ENCODE measurements at regions not wholly inside any gene's neighbourhood (a gene's known extent, or its start where the extent isn't known, plus 50 kb on each side); places are given as distances from the start of the nearest gene placed in this dataset.
A peak's percentile ranks its signal among the peaks of the same experiment; 100 is the strongest.

- intact Hi-C loops (cut with DNase I): no loop called here
- ATAC-seq (ENCODE audit: poor library complexity) (no peak), DNase-seq (no peak)
These were observed 134.2 kb downstream of the RWDD3 start for GRCh38 chr1:95368178-95368577.

- ATAC-seq (ENCODE audit: poor library complexity) (no peak), DNase-seq (no peak)
- intact Hi-C loops (cut with DNase I): no loop called here
These were observed 136.1 kb downstream of the RWDD3 start for GRCh38 chr1:95369985-95370690.

DNA sequence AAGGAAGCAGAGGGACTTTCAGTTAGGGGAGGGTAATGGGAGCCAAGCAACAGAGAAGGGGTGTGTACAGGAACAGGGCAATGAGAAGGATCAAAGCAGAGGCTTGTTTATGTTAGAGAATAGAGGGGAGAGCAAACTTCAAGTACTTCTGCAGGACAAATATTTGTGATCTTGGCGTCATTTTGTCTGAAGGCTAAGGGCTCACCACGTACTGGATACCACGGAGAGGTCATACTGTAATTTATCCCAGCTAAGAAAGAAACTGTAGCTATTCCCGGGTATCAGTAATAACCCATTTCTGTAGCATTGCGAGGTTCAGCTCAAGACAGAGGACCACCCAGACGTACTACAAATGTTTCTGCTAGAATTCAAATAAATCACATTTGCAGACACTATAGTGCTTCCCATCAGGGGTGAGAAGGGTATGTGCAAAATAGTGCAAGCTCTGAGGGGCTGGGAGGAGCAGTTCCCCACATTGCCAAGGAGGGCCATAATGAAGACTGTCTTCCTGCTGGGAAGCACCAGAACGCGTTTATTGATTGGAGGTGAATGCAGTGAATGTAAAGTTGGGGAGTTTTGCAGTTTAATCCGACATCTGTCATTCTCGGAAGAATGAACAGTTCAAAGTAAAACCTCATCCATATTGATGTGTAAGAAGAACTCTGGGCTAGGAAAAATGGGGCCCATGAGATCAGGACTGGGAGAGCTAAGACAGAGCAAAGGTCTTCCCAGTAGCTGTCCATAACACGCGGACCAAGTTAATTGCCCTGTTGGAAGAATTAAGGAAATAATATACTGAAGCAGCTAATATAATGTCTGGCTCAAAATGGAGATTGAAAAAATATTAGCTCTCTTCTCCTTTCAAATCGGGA is 136.9 kb downstream of the RWDD3 start:
- intact Hi-C loops (cut with DNase I): no loop called here
- ATAC-seq (ENCODE audit: poor library complexity) (no peak), DNase-seq (no peak)

DNA sequence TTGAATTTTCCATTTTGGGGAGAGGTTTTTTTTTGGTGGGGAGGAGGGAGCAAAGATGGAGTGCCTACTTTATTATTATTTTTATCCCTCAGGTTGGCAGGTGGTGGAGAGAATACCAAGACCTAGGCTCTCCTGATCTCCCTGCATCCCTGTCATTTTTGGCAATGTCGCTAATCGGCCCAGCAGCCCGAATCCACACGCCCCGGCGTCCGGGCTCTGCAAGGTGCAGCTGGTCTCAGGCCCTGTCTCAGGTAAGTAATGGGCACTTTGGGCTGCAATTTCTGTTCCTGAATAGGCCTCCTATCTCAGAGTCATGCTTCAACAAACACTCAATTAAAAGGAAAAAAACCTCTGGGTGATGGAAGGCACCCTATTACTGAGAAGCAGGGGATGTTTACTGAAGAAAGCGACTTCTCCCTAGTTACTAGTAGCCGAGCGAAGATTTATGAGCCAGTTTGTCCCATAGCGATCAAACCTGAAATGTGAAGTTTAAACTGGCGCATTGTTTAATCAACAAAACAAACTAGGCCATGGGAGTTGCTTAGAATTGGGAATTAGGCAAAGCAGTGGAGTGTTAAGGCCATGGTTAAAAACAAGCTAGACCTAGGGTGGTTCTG is 137.8 kb downstream of the RWDD3 start:
- intact Hi-C loops (cut with DNase I): no loop called here
- DNase-seq: no peak
- no peak for ATAC-seq (ENCODE audit: poor library complexity)

GRCh38 chr1:95375174-95375573 is 141.2 kb downstream of the RWDD3 start:
- intact Hi-C loops (cut with DNase I): no loop called here

GRCh38 chr1:95380909-95381308 is 146.9 kb downstream of the RWDD3 start:
- DNase-seq (no peak), ATAC-seq (ENCODE audit: poor library complexity) (no peak)
- intact Hi-C loops (cut with DNase I): no loop called here

More at GRCh38 chr1:95375174-95375573, 141.2 kb downstream of the RWDD3 start:
- DNase-seq (no peak), ATAC-seq (ENCODE audit: poor library complexity) (no peak)

- DNase-seq: no peak
- ATAC-seq (ENCODE audit: poor library complexity): no peak
- intact Hi-C loops (cut with DNase I): no loop called here
These were observed 148.2 kb downstream of the RWDD3 start for GRCh38 chr1:95382000-95382786.

DNA sequence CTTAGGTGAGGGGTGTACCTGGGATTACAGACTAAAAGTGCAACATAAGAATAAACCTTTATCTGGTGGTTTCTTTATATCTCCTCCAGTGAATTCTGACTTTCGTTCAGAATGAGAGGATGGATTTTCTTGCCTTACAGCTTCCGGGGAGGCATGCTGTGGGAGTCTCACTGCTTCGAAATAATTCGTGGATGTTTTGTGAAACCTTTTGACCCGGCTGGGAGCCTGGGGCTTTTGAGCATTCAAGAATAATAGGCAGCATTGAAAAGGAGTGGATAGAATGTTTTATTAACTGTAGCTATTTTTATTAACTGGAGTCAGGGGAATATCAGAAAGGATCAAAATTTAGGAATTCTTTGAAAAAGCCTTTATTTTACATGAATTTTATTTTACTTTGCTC is 149.1 kb downstream of the RWDD3 start:
- ATAC-seq (ENCODE audit: poor library complexity) (no peak), DNase-seq (no peak)
- intact Hi-C loops (cut with DNase I): no loop called here

DNA sequence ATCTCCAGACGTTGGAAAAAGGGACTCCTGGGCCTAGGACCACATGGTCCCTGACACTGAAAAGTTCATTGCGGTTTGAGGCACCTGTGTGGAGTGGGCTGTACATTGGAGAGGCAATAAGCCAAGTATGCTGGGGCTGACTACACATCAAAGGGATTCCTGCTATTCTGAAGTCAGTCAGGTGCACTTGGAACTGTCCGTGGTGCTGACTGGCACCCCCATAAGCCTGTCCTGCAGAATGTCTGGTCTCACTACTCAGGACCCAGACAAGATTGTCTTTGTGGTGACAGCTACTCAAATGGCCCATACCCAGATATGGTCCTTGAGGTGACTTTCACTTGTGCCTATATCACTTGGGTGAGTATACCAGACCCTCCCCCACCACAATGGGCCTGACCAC is 150.6 kb downstream of the RWDD3 start:
- DNase-seq (peak; percentile 39), ATAC-seq (ENCODE audit: poor library complexity) (no peak)

DNA sequence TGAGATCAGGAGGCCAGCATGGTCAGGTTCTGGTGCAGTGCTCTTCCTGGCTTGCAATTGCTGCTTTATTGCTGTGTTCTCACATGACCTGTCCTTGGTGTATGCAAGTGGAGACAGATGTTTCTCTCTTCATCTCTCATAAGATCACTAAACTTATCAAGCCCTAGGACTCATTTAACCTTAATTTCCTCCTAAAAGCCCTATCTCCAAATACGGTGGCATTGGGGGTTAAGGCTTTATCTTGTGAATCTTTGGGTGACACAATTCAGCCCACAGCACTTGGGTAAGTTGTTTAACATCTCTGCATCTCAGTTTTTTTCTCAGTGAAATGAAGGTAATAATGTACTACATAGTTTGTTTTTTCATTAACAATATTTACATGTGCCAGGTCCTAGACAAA is 152.4 kb downstream of the RWDD3 start:
- intact Hi-C loops (cut with DNase I): no loop called here
- ATAC-seq (ENCODE audit: poor library complexity): no peak
- no peak for DNase-seq

More for the DNA sequence above, 150.6 kb downstream of the RWDD3 start:
- intact Hi-C loops (cut with DNase I): no loop called here

- intact Hi-C loops (cut with DNase I): no loop called here
- no peak for ATAC-seq (ENCODE audit: poor library complexity)
- DNase-seq: no peak
These were observed 152.9 kb downstream of the RWDD3 start for GRCh38 chr1:95386915-95387314.

DNA sequence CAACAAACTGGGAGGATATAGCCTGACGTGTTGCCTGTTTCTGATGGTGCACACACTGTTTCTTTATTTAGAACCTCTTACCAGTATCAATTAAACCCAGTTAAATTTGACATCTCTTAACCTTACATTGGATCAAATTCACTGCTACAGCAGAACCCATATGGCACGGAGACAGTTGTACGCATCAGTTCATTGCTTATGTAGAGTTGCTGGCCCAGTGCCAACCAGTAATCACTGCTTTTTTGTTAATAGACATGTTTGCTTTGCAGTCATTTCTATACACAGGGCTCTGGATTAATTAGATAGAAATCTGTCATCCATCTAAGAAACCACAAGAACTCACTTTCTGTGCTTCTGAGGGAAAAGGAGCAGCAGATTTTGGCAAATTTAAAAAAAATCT is 154.0 kb downstream of the RWDD3 start:
- DNase-seq (no peak), ATAC-seq (ENCODE audit: poor library complexity) (peak; percentile 55)
- intact Hi-C loops (cut with DNase I): no loop called here

- intact Hi-C loops (cut with DNase I): no loop called here
- ATAC-seq (ENCODE audit: poor library complexity) (no peak), DNase-seq (no peak)
These were observed 159.4 kb downstream of the RWDD3 start for GRCh38 chr1:95393434-95393833.

DNA sequence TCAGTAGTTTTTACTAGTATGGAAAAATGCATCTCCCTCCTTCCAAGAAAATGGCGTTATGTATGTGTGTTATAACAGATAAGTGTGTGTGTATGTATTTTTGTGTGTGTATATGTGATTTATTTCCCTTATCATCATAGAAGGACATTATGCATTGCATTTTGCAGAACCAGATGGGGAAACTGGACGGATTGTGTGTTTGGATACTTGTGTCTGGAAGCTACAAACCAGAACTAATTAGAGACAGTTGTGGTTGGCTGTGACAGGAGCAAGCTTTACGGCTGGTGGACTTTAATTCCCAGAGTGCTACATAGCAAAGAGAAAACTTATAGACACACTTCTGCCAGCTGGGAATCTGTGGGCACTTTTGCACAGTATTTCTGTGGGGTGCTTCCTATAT is 162.5 kb downstream of the RWDD3 start:
- no peak for ATAC-seq (ENCODE audit: poor library complexity)
- intact Hi-C loops (cut with DNase I): no loop called here
- no peak for DNase-seq

DNA sequence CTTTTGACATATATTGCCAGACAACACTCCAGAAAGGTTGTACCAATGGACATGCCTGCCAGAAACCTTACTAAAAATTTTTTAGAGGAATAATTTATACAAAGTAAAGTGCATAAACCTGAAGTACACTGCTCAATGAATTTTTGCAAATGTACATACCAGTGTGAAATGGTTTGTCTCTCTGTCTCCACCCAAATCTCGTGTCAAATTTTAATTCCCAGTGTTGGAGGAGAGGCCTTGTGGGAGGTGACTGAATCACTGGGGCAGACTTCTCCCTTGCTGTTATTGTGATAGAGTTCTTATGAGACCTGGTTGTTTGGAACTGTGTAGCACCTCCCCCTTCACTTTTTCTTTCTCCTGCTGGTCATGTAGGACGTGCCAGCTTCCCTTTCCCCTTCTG is 168.8 kb downstream of the RWDD3 start:
- intact Hi-C loops (cut with DNase I): no loop called here
- no peak for DNase-seq
- no peak for ATAC-seq (ENCODE audit: poor library complexity)

DNA sequence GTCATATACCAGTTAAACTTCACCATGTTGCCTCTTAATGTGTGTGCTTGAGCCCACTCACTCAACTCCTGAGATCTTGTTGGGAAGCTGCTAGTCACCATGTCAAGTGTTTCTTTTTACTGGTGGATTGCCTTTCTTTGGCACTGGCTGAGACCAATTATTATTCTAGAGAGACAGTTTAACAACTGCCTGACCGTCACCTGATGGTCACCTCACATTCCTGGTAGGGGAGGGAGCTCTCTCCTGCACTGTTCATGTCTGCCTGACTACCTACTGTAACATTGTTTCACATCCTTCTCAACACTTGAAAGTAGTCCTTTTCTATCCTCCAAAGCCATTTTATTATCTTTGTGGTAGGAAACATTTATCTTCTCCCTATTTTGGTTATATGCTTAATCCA is 172.3 kb downstream of the RWDD3 start:
- no peak for ATAC-seq (ENCODE audit: poor library complexity)
- DNase-seq: no peak

DNA sequence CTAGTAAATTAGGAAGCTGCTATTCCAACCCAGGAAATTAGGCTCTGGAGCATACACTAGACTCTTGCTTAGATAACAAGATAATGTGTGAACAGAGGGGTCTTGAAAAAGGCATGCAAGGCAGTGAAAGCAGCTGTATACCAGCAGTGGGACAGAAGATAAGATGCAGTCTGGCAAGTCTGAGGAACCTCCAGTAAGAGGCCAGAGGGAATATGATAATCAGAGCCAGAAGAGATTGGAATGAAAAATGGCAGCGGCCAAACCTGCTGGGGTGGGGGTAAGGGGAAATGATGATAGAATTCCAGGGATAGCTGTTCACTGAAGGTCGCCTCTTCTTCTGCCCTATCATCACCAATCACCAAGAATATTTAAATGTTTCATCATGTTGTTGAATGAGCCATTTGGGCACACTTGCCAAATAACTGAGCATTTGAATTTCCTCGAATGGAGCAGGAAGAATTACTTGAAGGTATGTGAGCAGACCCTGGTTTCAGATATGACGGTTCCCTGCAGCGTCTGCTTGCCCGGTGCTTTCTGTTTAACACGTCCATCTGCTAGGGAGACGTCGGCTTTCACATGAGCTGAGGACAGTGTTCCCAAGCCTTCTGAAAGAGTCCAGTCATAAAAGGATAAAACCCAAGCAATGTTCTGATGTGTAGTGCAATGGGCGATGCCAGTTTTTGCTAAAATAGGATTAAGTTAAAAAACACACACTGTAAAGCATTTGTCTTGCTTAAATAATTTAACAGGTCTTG is 173.3 kb downstream of the RWDD3 start:
- DNase-seq: no peak
- no peak for ATAC-seq (ENCODE audit: poor library complexity)
- intact Hi-C loops (cut with DNase I): no loop called here

More for the DNA sequence above, 172.3 kb downstream of the RWDD3 start:
- intact Hi-C loops (cut with DNase I): no loop called here

DNA sequence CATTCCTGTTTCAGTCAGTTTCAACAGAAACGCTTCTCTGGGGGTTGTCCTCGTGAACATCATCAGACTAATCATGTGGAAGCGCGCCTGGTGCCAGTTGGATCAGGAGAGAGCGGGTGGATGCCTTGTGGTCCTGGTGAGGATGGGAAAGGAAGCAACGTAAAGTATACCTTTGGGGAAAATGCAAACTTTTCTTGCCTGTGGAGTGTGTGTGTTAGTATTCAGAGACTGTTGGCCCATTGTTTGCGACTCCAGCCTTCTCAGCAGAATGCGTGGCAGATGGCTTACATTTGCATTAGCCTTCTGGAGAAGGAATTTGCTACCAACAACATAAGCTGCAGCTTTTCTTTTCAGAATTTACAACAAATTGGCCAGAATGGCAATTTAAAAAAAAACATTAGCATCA is 173.9 kb downstream of the RWDD3 start:
- intact Hi-C loops (cut with DNase I): no loop called here
- no peak for DNase-seq
- ATAC-seq (ENCODE audit: poor library complexity): no peak
